KMS-11 (cell line): ENCODE measurements at regions not wholly inside any gene's neighbourhood (a gene's known extent, or its start where the extent isn't known, plus 50 kb on each side); places are given as distances from the start of the nearest gene placed in this dataset.

ENCODE experiments used
- H2AFZ ChIP-seq: fragments of 200-600 bp; sonication (generic); 2 replicates; pipeline ENCODE4 v1.6.1; 2016; ENCODE audit warnings: antibody characterized with exemption, mixed run types, low read depth
- H3K27ac ChIP-seq: fragments of 200-600 bp; sonication (generic); 2 replicates; pipeline ENCODE4 v1.6.1; 2016; ENCODE audit warnings: mild to moderate bottlenecking, mixed run types
- H3K27me3 ChIP-seq: fragments of 200-600 bp; sonication (generic); 2 replicates; pipeline ENCODE4 v1.6.1; 2017; ENCODE audit warnings: mild to moderate bottlenecking, low read depth, mixed run types, moderate library complexity; ENCODE audit not compliant: insufficient read depth
- H3K36me3 ChIP-seq: fragments of 200-600 bp; sonication (generic); 2 replicates; pipeline ENCODE4 v1.6.1; 2017; ENCODE audit warnings: mild to moderate bottlenecking, mixed run types; ENCODE audit not compliant: insufficient read depth
- H3K4me1 ChIP-seq: fragments of 200-600 bp; sonication (generic); 2 replicates; pipeline ENCODE4 v1.6.1; 2016; ENCODE audit warnings: mild to moderate bottlenecking, low read depth, mixed run types; ENCODE audit not compliant: poor library complexity, severe bottlenecking
- H3K4me2 ChIP-seq: fragments of 200-600 bp; sonication (generic); 2 replicates; pipeline ENCODE4 v1.7.0; 2016; ENCODE audit warnings: mild to moderate bottlenecking, mixed run types
- H3K4me3 ChIP-seq: fragments of 200-600 bp; sonication (generic); IDR thresholded peaks from 2 replicates; pipeline ENCODE4 v1.6.1; 2017; ENCODE audit warnings: low read depth, low read length, mixed read lengths; ENCODE audit not compliant: insufficient read depth
- H3K79me2 ChIP-seq: fragments of 200-600 bp; sonication (generic); 2 replicates; pipeline ENCODE4 v1.6.1; 2016; ENCODE audit warnings: low read depth, mixed run types; ENCODE audit not compliant: insufficient read depth
- H3K9ac ChIP-seq: fragments of 200-600 bp; sonication (generic); 2 replicates; pipeline ENCODE4 v1.6.1; 2016; ENCODE audit warnings: mild to moderate bottlenecking, mixed run types
- H4K20me1 ChIP-seq: fragments of 200-600 bp; sonication (generic); 2 replicates; pipeline ENCODE4 v1.6.1; 2016; ENCODE audit warnings: mild to moderate bottlenecking, mixed run types; ENCODE audit not compliant: insufficient read depth
- CTCF ChIP-seq: fragments of 200-600 bp; sonication (generic); conservative IDR thresholded peaks from 2 replicates; pipeline ENCODE4 v1.6.1; 2017; ENCODE audit warnings: low read depth, mild to moderate bottlenecking, antibody characterized with exemption, low read length, moderate library complexity, mixed read lengths

DNA sequence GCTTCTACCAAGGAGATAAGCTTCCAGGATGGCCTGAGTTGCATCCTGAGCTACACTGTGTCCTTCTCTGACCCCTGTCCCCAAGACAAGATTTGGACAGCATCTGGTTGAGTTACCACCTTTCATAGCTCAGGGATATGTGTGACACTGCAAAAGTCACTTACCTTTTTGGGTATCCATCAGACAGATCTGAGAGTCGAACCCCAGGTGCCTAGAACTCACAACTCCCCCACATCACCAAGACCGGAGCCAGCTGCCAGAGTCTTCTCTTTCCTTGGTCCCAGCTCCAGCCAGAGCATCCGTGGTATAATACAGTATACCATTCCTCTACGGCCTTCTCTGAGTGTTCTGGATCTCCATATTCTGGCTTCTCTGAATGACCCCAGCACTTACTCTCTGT is 133.0 kb downstream of the CD83 start:
- H3K4me1 ChIP-seq: no peaks in the 10 kb centered on the region
- H3K79me2 ChIP-seq: no peaks in the 10 kb centered on the region
- no peak overlapping the region for H3K9ac ChIP-seq
- H3K4me2 ChIP-seq: no peak overlapping the region
- H3K27me3 ChIP-seq: no peaks in the 10 kb centered on the region
- H3K27ac ChIP-seq: no peak overlapping the region
- no peak for TF ChIP-seq CTCF
- H3K4me3 ChIP-seq: no peak overlapping the region
- H2AFZ ChIP-seq: no peak overlapping the region
- H4K20me1 ChIP-seq: no peaks in the 10 kb centered on the region
- H3K36me3 ChIP-seq: no peaks in the 10 kb centered on the region

GRCh38 chr6:14252271-14252850 is 134.8 kb downstream of the CD83 start:
- H3K79me2 ChIP-seq: no peaks in the 10 kb centered on the region
- H2AFZ ChIP-seq: no peak overlapping the region
- no peak for TF ChIP-seq CTCF
- H3K27me3 ChIP-seq: no peaks in the 10 kb centered on the region
- no peak overlapping the region for H3K4me2 ChIP-seq
- H3K27ac ChIP-seq: no peak overlapping the region
- H3K9ac ChIP-seq: no peak overlapping the region
- no peak overlapping the region for H3K4me3 ChIP-seq
- H3K36me3 ChIP-seq: no peaks in the 10 kb centered on the region
- no peaks in the 10 kb centered on the region for H4K20me1 ChIP-seq
- no peaks in the 10 kb centered on the region for H3K4me1 ChIP-seq

DNA sequence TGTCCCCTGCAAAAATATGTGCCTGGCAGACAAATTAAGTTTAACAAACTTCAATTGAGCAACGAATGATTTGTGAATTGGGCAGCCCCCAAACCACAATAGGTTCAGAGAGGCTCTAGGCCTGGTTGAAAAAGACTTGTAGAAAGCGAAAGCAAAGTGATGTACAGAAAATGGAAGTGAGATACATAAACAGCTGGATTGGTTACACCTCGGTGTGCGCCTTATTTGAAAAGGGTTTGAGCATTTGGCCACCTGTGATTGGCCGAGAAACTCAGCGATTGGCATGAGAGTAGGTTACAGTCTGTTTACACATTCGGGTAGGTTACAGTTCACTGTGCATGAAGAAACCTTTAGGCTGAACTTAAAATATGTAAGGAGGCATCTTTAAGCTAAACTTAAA is 136.9 kb downstream of the CD83 start:
- no peak overlapping the region for H3K9ac ChIP-seq
- no peak overlapping the region for H3K4me3 ChIP-seq
- no peak overlapping the region for H2AFZ ChIP-seq
- no peak overlapping the region for H3K4me2 ChIP-seq
- H3K4me1 ChIP-seq: no peaks in the 10 kb centered on the region
- no peak overlapping the region for H3K27ac ChIP-seq
- H4K20me1 ChIP-seq: no peaks in the 10 kb centered on the region
- H3K36me3 ChIP-seq: no peaks in the 10 kb centered on the region
- no peaks in the 10 kb centered on the region for H3K79me2 ChIP-seq
- H3K27me3 ChIP-seq: no peaks in the 10 kb centered on the region
- TF ChIP-seq CTCF: no peak

- H3K79me2 ChIP-seq: no peaks in the 10 kb centered on the region
- no peak overlapping the region for H3K4me3 ChIP-seq
- TF ChIP-seq CTCF: no peak
- no peak overlapping the region for H3K27ac ChIP-seq
- H3K4me1 ChIP-seq: no peaks in the 10 kb centered on the region
- no peaks in the 10 kb centered on the region for H3K36me3 ChIP-seq
- no peak overlapping the region for H2AFZ ChIP-seq
- no peaks in the 10 kb centered on the region for H4K20me1 ChIP-seq
- H3K4me2 ChIP-seq: no peak overlapping the region
- H3K9ac ChIP-seq: no peak overlapping the region
- no peaks in the 10 kb centered on the region for H3K27me3 ChIP-seq
Measured at GRCh38 chr6:14255916-14256315, 138.3 kb downstream of the CD83 start.
